MG63 (cell line): ENCODE measurements at regions not wholly inside any gene's neighbourhood (a gene's known extent, or its start where the extent isn't known, plus 50 kb on each side); places are given as distances from the start of the nearest gene placed in this dataset.

Experiments used
- DNase-seq: peaks from one replicate; pipeline ENCODE4 v3.0.0-alpha.2; 2020
- H3K27me3 ChIP-seq: fragments of 250-450 bp; sonication (Bioruptor Pico); 2 replicates; pipeline ENCODE4 v1.5.1; 2020; ENCODE audit warnings: mild to moderate bottlenecking, moderate library complexity
- H3K36me3 ChIP-seq: fragments of 250-450 bp; sonication (Bioruptor Pico); 2 replicates; pipeline ENCODE4 v1.5.1; 2020; ENCODE audit warnings: mild to moderate bottlenecking, moderate library complexity
- H3K4me3 ChIP-seq: fragments of 250-450 bp; sonication (Bioruptor Pico); 2 replicates; pipeline ENCODE4 v1.5.1; 2020; ENCODE audit warnings: mild to moderate bottlenecking, moderate library complexity
- H3K9me3 ChIP-seq: fragments of 250-450 bp; sonication (Bioruptor Pico); 2 replicates; pipeline ENCODE4 v1.5.1; 2020; ENCODE audit warnings: mild to moderate bottlenecking, moderate library complexity

DNA sequence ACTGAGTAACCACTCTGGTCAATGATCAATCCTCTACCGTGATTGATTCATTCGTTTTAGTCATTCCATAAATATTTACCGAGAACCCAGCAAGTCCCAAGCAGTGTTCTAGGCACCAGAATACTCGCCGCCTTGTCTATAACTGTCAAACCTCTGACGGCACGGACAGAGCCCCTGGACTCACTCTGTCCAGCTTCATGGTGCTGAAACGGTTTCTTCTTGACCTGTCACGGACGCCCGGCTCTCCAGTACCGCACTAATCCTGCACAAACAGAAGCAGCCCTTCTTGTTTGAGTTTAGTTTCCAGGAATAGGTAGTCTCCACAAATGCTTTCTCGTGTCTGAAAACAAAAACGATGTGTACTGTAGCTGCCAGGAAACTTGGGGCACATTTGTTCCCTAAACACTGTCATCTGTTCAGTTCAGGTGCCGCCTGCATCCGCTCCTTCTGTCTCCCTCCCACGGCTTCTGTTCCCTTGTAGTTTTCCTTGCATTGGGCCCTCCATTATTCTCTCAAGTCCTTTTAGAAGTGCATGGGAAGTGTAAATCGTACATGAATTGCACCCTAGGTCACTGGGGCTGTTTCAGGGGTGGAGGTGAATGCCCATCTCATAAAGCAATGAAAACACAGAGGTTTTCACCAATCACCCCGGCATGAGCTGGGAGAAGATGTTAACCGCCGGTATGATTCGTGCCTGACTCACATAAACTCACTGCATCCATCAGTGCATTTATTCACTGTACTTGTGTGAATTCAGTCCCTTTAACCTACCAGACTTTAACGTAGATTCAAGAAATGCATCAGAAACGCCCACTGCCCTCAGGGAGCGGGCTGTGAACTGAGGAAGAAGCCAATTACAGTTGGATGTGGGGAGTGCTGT is 209.3 kb upstream of the CDH4 start:
- no peak for DNase-seq
- Histone ChIP-seq H3K4me3 (no peak overlapping the region), H3K9me3 (no peaks in the 10 kb centered on the region), H3K36me3 (no peaks in the 10 kb centered on the region), H3K27me3 (no peaks in the 10 kb centered on the region)

- Histone ChIP-seq H3K9me3 (no peaks in the 10 kb centered on the region), H3K36me3 (no peaks in the 10 kb centered on the region), H3K27me3 (no peaks in the 10 kb centered on the region), H3K4me3 (no peak overlapping the region)
- DNase-seq = no peak
These were observed 208.4 kb upstream of the CDH4 start for GRCh38 chr20:61043681-61044080.

DNA sequence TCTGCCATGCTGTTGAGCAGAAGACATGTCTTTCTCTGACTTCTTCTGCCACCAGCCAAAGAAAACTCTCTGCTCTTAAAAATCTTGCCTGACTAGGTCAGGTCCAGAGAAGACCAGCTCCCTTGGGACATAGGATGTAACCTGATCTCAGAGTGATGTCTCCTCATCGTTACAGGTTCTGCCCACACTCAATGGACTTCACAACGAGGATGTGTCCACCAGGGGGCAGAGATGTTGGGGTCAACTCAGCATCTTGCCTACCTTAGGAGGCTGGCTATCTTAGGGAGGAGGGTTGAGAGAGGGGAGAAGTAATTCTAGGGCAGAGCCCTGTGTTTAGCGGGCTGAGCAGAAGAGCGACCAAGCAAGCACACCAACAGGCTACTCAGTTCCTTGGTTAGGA is 207.6 kb upstream of the CDH4 start:
- H3K4me3 ChIP-seq = no peak overlapping the region
- DNase-seq = no peak
- no peaks in the 10 kb centered on the region for H3K27me3 ChIP-seq
- no peaks in the 10 kb centered on the region for H3K9me3 ChIP-seq
- no peaks in the 10 kb centered on the region for H3K36me3 ChIP-seq

DNA sequence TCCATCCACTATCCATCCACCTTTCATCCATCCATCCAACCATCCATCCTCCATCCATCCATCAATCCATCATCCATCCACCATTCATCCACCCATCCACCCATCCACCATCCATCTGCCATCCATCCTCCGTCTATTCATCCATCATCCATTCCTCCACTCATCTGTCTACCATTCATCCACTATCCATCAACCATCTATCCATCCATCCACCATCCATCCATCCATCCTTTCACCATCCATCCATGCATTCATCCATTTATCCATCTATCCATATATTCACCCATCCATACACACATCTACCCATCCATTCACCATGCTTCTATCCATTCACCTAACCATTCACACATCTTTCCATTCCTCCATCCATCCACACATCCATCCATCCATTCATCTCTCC is 207.0 kb upstream of the CDH4 start:
- no peak for DNase-seq
- Histone ChIP-seq H3K9me3 (no peaks in the 10 kb centered on the region), H3K27me3 (no peaks in the 10 kb centered on the region), H3K4me3 (no peak overlapping the region), H3K36me3 (no peaks in the 10 kb centered on the region)

GRCh38 chr20:61045876-61046585 is 206.0 kb upstream of the CDH4 start:
- no peaks in the 10 kb centered on the region for H3K27me3 ChIP-seq
- H3K9me3 ChIP-seq = no peaks in the 10 kb centered on the region
- H3K4me3 ChIP-seq = no peak overlapping the region
- no peak for DNase-seq
- H3K36me3 ChIP-seq = no peaks in the 10 kb centered on the region

- Histone ChIP-seq H3K27me3 (no peaks in the 10 kb centered on the region), H3K9me3 (no peaks in the 10 kb centered on the region), H3K4me3 (no peak overlapping the region), H3K36me3 (no peaks in the 10 kb centered on the region)
- no peak for DNase-seq
These were observed 205.2 kb upstream of the CDH4 start for GRCh38 chr20:61046721-61047351.

GRCh38 chr20:61047515-61047914 is 204.5 kb upstream of the CDH4 start:
- no peaks in the 10 kb centered on the region for H3K9me3 ChIP-seq
- no peaks in the 10 kb centered on the region for H3K36me3 ChIP-seq
- H3K27me3 ChIP-seq = no peaks in the 10 kb centered on the region
- DNase-seq = no peak
- H3K4me3 ChIP-seq = no peak overlapping the region

GRCh38 chr20:61048302-61048701 is 203.8 kb upstream of the CDH4 start:
- H3K9me3 ChIP-seq = no peaks in the 10 kb centered on the region
- no peaks in the 10 kb centered on the region for H3K27me3 ChIP-seq
- DNase-seq = no peak
- no peaks in the 10 kb centered on the region for H3K36me3 ChIP-seq
- H3K4me3 ChIP-seq = no peak overlapping the region

DNA sequence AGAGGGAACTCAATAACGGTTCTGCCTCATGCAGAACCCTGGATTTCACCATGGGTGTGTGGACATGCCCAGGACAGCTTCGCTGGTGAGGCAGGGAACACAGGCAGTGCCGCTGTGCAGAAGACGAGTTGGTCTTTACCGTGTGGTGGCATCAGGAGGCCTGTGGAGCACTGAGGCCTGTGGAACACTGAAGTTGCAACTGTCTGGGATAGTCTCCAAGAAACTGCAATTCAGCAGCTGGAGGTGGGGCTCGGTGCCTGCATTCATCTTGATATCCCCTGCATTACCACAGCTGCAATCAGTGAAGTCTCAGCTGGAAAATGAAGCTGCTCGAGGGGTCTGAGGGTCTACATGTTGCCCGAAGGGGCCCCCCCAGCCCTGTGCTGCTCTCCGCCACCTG is 202.4 kb upstream of the CDH4 start:
- no peaks in the 10 kb centered on the region for H3K27me3 ChIP-seq
- no peaks in the 10 kb centered on the region for H3K9me3 ChIP-seq
- no peak for DNase-seq
- H3K36me3 ChIP-seq = no peaks in the 10 kb centered on the region
- H3K4me3 ChIP-seq = no peak overlapping the region

DNA sequence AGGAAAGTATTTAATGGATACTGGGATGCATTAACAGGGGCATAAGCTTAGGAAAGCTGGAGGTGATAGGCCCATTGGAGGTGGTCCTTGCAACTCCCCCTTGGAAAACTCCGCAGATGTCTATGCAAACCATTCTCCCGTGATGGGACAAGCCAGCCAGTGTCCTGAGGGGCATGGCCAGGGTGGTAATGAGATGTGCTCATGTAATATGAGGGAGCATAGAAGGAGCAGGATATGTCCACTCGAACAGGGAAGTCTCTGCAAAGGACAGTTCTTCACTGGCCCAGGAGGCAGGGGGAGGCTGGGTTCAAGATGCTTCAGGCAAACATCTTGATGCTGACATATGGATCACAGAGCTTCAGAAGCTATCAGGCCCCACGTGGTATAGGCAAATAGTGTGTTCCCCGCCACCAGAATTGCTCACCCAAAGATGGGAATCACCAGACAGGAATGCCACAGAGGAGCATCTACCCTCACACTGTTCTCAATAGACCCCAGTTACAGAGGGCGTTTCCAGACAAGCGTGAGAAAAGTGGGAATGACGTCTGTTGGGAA is 201.6 kb upstream of the CDH4 start:
- H3K9me3 ChIP-seq = no peaks in the 10 kb centered on the region
- H3K4me3 ChIP-seq = no peak overlapping the region
- DNase-seq = no peak
- H3K36me3 ChIP-seq = no peaks in the 10 kb centered on the region
- H3K27me3 ChIP-seq = no peaks in the 10 kb centered on the region

DNA sequence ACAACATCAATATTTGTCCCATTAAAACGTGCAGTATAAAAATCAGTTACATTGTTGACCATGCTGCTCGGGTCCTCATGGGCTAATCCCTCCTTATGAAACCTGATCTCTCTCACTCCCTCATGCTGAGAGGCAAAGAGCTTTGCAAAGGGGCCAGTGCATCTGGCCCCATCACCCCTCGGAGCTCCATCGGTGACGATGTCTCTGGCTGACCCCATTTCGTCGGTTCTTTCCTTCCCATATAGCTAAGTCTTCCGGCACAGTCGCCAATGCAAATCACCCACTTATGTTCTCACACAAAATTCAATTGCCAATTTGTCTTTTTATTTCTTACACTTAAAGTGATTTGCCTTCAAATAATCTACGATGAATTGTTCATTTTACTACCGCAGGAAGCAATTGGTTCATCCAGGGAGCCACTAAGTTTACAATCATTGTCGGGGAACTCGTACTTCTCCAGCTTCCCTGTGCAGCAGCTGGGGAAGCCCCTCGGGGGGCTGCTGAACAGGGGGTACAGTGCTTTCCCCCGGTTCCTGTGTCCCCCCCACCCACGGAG is 199.8 kb upstream of the CDH4 start:
- DNase-seq = no peak
- no peak overlapping the region for H3K4me3 ChIP-seq
- no peaks in the 10 kb centered on the region for H3K27me3 ChIP-seq
- H3K36me3 ChIP-seq = no peaks in the 10 kb centered on the region
- no peaks in the 10 kb centered on the region for H3K9me3 ChIP-seq

GRCh38 chr20:61052776-61053442 is 199.2 kb upstream of the CDH4 start:
- H3K27me3 ChIP-seq = no peaks in the 10 kb centered on the region
- DNase-seq = no peak
- no peaks in the 10 kb centered on the region for H3K9me3 ChIP-seq
- H3K36me3 ChIP-seq = no peaks in the 10 kb centered on the region
- no peak overlapping the region for H3K4me3 ChIP-seq

DNA sequence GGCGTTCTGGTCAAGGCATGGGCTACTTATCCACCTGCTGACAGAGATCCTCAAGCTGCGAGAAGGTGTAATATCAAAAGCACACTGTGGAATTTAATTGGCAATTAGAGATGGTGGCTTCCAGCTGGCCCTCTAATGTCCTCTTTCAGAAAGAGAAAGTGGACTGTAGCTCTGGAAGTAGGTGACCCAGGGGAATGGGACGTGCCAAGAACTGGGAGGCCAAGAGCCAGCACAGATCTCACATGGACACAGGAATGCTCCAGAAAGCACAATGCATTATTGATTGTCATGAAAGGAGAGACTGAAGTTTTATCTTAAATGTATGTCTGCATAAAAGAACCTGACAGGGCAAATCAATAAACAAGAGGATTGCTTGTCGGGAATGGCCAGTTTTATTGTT is 198.6 kb upstream of the CDH4 start:
- no peaks in the 10 kb centered on the region for H3K27me3 ChIP-seq
- H3K36me3 ChIP-seq = no peaks in the 10 kb centered on the region
- DNase-seq = no peak

DNA sequence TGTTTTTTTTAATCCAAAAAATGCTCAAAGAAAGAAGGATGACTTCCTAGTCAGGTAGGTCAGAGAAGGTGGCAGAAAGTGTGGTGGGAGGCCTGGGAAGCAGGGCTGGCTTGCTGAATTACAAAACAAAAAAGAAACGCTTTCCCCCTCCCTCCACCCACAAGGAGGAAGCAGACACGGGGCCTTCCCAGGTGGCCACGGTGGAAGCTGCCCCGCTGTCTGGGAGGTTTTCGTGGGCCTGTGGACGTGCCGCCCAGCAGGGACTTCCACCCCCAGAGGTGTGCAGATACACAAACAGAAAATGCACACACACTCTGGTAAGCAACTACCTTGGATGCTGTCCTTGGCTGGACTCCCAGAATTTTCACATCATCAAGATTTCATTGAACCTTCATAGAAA is 198.2 kb upstream of the CDH4 start:
- Histone ChIP-seq H3K27me3 (no peaks in the 10 kb centered on the region), H3K36me3 (no peaks in the 10 kb centered on the region), H3K4me3 (no peak overlapping the region), H3K9me3 (no peaks in the 10 kb centered on the region)
- no peak for DNase-seq

More for the DNA sequence above, 198.6 kb upstream of the CDH4 start:
- H3K4me3 ChIP-seq = no peak overlapping the region
- H3K9me3 ChIP-seq = no peaks in the 10 kb centered on the region

DNA sequence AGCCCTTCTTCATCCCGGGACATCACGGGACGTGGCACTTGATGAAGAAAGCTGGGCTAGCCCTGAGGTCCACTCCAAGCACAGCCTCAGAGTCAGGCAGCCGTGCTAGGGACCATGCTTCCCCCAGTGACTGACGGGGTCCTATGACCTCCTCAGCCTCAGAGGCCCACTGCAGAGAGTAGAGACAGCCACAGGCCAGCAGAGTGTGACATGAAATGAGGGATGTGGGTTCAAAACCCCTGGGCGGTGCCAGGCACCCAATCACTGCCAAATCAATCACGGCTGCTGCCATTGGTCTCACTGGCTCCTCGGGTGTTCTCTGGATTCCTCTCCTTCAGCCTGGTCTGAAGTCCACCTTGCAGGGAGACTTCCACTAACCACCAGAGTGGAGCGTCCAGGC is 197.7 kb upstream of the CDH4 start:
- Histone ChIP-seq H3K4me3 (no peak overlapping the region), H3K27me3 (no peaks in the 10 kb centered on the region), H3K9me3 (no peaks in the 10 kb centered on the region)

GRCh38 chr20:61055180-61056010 is 196.7 kb upstream of the CDH4 start:
- no peak for DNase-seq
- H3K36me3 ChIP-seq = no peaks in the 10 kb centered on the region
- no peak overlapping the region for H3K4me3 ChIP-seq
- H3K9me3 ChIP-seq = no peaks in the 10 kb centered on the region
- H3K27me3 ChIP-seq = 0 out of 2 replicates have a peak, but pooled peaks cover 2% of the 10 kb centered on the region

More for the DNA sequence above, 197.7 kb upstream of the CDH4 start:
- no peak for DNase-seq
- H3K36me3 ChIP-seq = no peaks in the 10 kb centered on the region
